Coronary artery (tissue), 2 donors: ENCODE measurements at regions not wholly inside any gene's neighbourhood (a gene's known extent, or its start where the extent isn't known, plus 50 kb on each side); places are given as distances from the start of the nearest gene placed in this dataset.
"Not testable (repeated sequence)": the region's sequence is repeated elsewhere in the genome, so short reads cannot be mapped to it uniquely, and the experiment has no call there.

Experiments
- DNase-seq: peaks from one replicate; pipeline ENCODE4 v3.0.0-alpha.2; 2017; ENCODE audit warnings: low spot score
- H3K27ac ChIP-seq, 2 donors: fragments of 200-600 bp; sonication (generic); one replicate each; pipeline ENCODE4 v1.5.1; 2016 to 2019
- H3K4me3 ChIP-seq: fragments of 200-600 bp; sonication (generic); 2 replicates; pipeline ENCODE4 v1.5.1; 2016; ENCODE audit warnings: mild to moderate bottlenecking, moderate library complexity
- CTCF ChIP-seq: fragments of 200-600 bp; sonication (generic); IDR thresholded peaks from one replicate; pipeline ENCODE4 v1.5.1; 2019; ENCODE audit warnings: antibody characterized with exemption

- DNase-seq = no peak
- H3K4me3 ChIP-seq = no peak overlapping the region
- no peak for TF ChIP-seq CTCF
- no peak overlapping the region for H3K27ac ChIP-seq
These were observed 214.9 kb downstream of the IL20RB start for GRCh38 chr3:137172728-137173127.

GRCh38 chr3:137174514-137174913, 216.7 kb downstream of the IL20RB start:
- no peak overlapping the region for H3K4me3 ChIP-seq
- no peak for DNase-seq
- no peak overlapping the region for H3K27ac ChIP-seq
- no peak for TF ChIP-seq CTCF

- Histone ChIP-seq H3K27ac (no peak overlapping the region), H3K4me3 (no peak overlapping the region)
- no peak for DNase-seq
- no peak for TF ChIP-seq CTCF
These were observed 222.4 kb downstream of the IL20RB start for GRCh38 chr3:137180220-137180619.

GRCh38 chr3:137191133-137191923, 233.5 kb downstream of the IL20RB start:
- no peak for DNase-seq
- Histone ChIP-seq H3K4me3 (no peak overlapping the region), H3K27ac (no peak overlapping the region)
- no peak for TF ChIP-seq CTCF

- Histone ChIP-seq H3K27ac (no peak overlapping the region), H3K4me3 (no peak overlapping the region)
- no peak for TF ChIP-seq CTCF
- DNase-seq = no peak
These were observed 234.2 kb downstream of the IL20RB start for GRCh38 chr3:137191951-137192350.

GRCh38 chr3:137194301-137194700, 236.5 kb downstream of the IL20RB start:
- H3K27ac ChIP-seq = no peak overlapping the region
- H3K4me3 ChIP-seq = no peak overlapping the region
- no peak for DNase-seq
- no peak for TF ChIP-seq CTCF

- H3K27ac ChIP-seq, H3K4me3 ChIP-seq, DNase-seq: not testable (repeated sequence)
These were observed 240.6 kb downstream of the IL20RB start for GRCh38 chr3:137198374-137198773.
